Activated CD4-positive, CD25-positive, alpha-beta regulatory T cell treated with anti-CD3 and anti-CD28 coated beads, Interleukin-2, amount 50 U/mL, for 24 hours (primary cell): ENCODE measurements at regions not wholly inside any gene's neighbourhood (a gene's known extent, or its start where the extent isn't known, plus 50 kb on each side); places are given as distances from the start of the nearest gene placed in this dataset.

Experiments used
- ATAC-seq, 2 donors: fragments of 150-1000 bp; cut with Tn5 transposase; one replicate each; pipeline ENCODE4 v1.10.0; 2021; ENCODE audit warnings: mild to moderate bottlenecking in 1 of 2, moderate library complexity in 1 of 2

GRCh38 chr3:107992976-107993684 is 97.7 kb downstream of the CD47 start:
- ATAC-seq: peak; percentile 41 to 48

DNA sequence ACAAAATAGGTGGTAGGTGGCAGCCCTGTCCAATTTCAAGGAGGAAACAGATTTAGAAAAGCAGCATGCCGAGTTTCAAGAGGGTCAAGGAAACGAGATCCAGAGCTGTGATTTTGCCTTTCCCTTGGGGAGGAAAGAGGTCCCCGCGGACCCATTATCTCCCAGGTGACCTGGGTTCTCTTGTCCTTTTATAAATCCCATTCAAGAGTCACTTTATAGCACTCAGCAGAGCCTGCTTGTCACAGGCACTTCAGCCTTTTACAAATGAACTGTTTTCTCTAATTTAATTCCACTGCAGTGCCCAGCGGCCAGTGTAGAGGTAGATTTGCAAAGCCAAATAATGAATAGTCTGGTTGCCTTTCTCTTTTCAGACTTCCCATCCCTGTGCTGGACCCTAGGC is 99.9 kb downstream of the CD47 start:
- no peak for ATAC-seq

DNA sequence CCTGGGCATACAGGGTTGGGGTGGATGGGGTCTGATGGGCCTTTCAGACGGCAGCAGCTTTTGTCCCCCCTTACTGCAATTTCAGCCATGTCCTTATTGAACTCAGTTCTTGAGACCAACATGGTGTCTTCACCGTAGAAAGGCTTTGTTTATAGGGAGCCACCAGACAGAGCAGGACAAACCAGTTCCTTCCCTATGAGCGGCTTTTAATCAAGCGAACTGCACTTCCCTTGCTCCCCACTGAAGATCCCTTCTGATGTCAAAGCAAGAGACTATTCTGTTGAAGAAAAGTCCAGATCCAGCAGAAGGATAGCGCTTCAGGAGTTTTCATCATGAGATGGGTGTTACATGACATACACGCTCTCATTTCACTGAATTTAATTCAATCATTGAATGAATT is 100.4 kb downstream of the CD47 start:
- ATAC-seq: no peak

DNA sequence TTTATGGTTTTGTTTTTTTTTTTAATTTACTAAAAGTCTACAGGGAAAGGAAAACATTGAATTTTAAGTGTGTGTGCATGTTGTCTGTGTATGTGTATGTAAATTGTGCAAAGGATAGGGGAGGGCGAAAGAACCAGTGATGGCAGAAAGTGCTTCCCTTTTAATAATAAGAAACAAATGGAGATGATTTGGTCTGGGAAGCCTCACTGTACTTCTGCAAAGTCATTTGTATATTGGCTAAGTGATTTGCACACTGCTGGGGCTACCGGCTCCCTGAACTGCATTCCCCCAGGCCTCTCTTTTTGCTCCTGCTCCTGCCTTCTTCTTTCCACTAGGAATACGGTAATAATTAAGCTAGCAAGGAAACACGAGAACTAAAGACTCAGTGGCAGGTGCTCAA is 101.2 kb downstream of the CD47 start:
- no peak for ATAC-seq

- ATAC-seq: peak; percentile 10 to 34
Observed at GRCh38 chr3:107988460-107989175, 102.2 kb downstream of the CD47 start.

- no peak for ATAC-seq
Observed at GRCh38 chr3:107987036-107987939, 103.5 kb downstream of the CD47 start.

- no peak for ATAC-seq
Observed at GRCh38 chr3:107986505-107986904, 104.3 kb downstream of the CD47 start.

GRCh38 chr3:107985496-107985895 is 105.3 kb downstream of the CD47 start:
- ATAC-seq: peak; percentile 86 to 87

DNA sequence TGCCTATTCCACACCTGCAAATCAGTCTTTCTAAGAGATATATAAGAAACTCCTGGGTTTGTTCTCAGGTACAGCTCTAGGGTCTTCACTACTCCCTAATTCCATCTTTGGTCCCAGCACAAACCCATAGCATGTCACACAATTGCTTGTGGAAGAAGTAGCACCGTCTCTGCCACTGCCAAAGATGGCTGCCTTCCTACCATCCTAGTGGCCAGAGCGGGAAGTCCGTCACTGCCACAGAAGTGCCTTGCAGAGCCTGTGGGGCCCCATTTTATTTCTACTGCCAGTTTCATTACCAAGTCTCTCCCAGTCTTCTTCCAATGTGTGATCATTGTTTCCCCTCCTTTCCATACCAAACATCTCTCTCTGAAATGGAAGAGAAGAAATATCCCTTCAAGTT is 107.6 kb downstream of the CD47 start:
- ATAC-seq: no peak

- no peak for ATAC-seq
Observed at GRCh38 chr3:107982165-107982564, 108.7 kb downstream of the CD47 start.

DNA sequence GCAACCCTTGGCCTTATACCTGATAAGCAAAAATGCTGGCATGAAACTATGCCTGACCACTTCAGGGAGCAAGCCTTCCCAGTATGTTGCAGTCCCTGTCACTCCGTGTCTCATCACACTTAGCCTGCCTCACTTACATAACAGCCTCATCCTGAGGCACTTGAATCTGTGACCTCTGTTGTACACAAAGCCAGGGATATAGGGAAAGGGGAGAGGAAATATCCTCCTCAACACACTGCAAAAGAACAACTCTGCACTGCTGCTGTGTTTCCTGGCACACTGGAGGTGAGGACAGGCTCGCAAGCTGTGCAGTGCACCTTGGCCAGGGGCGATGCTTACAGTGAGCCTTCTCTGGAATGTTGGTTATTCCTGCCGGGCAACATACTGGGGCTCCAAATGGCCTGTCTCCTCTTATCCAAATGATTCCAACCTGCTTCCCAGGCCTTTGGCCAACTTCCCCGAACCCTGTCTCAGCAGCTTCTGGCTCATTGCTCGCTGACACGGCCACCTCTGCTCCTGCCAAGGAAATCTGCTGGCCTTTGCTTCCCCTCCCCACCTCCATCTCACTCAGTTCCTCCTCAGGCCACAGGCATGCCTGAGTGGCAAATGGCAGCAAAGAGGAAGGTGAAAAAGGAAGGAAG is 109.2 kb downstream of the CD47 start:
- no peak for ATAC-seq

GRCh38 chr3:107979538-107979937 is 111.3 kb downstream of the CD47 start:
- ATAC-seq: no peak

DNA sequence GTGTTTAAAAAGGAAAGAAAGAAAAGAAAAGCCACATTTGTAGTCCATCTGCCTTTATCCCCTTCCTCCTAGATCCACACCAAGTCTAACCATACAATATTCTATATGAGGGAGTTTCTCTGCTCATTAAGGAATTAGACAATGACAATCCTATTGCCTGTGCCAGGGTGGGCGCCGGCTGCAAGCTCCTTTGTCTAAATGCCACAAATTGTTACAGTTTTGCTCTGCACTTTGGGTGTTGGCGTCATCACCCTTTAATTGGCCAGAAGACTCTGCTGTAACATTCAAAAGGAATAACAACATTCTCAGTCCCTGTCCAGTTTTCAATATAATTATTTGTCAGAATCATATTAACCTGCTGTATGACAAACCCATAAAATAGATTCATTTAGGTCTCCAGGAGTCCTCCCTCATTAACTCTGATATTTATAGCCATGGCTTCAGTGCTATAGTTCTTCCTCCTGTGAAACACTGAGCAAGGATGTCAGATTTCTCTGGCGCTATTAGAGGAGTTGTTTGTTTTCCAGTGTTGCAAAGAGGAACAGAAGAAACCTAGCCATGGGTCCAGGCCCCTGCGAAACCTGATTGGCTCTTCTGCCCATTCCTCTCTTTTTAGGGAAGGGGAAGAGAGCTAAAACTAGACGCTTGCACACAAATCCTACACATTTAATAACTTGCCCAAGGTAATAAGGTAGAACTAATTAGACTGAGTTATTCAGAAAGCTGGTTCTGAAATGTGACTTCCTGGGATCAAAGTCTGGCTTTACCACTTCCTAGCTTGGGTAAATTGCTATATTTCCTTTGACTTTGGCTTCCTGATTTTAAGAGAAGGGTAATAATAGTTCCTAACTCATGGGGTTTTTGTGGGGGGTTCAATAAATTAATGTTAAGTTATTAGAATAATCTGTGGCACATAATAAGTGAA is 112.4 kb downstream of the CD47 start:
- no peak for ATAC-seq

GRCh38 chr3:107977221-107978130 is 113.4 kb downstream of the CD47 start:
- ATAC-seq: no peak

- ATAC-seq: no peak
Observed at GRCh38 chr3:107976202-107976800, 114.5 kb downstream of the CD47 start.

GRCh38 chr3:107975529-107976201 is 115.2 kb downstream of the CD47 start:
- ATAC-seq: no peak

DNA sequence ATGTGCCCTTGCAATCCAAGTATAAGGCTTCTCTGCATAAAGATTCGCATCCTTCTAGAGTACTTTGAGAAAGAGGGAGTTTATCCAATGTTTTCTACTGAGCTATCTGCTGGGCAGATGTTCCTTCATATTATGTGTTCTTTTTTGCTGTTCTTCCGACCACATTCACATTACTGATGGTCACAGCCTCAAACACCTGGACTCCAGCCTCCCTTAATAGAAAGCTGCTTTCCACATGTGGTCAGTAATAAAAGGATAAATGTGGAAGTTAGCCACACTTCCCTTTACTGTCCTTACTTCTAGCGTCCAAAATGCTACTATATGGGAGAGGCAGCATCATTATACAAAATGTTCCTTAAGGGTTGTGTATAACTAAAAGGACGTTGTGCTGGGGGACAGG is 116.9 kb downstream of the CD47 start:
- ATAC-seq: no peak

DNA sequence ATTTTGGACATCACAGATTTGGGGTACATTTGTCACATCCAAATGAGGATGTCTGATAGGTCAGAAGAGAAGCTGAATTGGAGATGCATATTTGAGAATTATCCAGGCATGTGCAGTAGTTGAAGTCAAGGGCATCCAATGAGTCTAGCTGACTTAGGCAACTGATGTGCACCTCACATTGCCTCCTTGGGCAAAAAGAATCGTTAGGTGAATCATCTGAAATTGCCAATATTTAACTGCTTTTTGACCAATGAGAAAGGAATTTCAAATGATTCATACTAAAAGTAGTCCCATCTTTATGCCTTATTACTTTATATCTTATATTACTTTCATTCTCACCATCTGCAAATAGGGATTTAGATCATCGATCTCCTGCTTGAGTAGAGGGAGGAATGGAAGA is 117.7 kb downstream of the CD47 start:
- no peak for ATAC-seq

DNA sequence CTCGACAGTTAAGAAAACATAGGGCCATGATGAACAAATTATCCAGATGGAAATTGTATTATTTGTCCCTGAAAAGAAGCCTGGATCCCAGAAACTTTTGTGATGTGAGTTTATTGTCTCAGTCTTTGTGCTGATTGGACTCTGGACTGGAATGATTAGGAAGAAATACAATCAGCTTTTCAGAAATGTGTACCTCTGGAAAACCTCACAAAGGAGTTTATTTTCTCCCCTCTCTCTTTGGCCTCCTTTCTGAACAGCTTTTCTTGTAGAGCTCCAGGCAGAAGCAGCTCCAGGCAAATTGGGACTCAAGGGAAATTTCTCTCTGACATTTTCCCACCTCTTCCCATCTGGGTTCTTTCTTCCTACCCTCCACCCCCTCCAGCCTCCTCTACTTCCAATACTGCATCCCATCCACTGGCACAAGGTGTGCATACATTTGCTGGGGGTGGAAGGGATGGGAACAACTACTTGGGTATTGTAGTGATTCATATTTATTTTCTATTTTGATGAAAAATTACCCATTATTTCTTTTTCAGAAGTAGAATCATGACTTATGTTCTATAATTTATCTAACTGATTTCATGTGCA is 119.7 kb downstream of the CD47 start:
- no peak for ATAC-seq
